ENCODE measurements at regions not wholly inside any gene's neighbourhood (a gene's known extent, or its start where the extent isn't known, plus 50 kb on each side); places are given as distances from the start of the nearest gene placed in this dataset.
"Not testable (repeated sequence)": the region's sequence is repeated elsewhere in the genome, so short reads cannot be mapped to it uniquely, and the experiment has no call there.

DNA sequence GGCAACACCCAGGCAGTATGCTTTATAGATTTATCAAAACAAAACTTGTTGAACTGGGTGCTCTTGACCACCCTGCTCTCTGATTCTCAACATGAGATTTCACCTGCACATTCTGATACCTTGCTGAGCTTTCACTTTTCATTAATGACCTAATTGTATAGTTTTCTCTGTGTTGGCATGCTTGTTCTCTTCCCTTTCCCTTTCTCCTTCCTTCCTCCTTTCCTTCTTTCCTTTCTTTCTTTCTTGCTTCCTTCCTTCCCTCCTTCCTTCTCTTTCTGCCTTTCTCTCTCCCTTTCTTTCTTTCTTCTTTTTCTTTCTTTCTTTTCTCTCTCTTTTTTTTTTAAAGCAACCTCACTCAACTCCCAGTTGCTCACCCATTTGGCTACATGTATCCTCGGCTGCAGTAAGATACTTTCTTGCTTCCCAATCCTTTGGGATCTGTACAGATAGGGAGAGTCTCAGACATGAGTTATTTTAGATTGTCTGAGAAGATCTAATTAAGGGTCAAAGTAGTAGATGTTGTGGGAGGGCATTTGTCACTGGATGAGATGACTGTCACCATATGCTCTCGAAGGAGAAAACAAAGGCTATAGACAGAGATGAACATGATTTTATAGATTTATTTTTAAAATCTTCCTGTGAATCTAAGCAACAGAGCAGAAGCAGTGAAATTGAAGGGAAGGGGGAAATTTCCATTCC is 458.0 kb downstream of the USP25 start:
- no peak for DNase-seq

DNA sequence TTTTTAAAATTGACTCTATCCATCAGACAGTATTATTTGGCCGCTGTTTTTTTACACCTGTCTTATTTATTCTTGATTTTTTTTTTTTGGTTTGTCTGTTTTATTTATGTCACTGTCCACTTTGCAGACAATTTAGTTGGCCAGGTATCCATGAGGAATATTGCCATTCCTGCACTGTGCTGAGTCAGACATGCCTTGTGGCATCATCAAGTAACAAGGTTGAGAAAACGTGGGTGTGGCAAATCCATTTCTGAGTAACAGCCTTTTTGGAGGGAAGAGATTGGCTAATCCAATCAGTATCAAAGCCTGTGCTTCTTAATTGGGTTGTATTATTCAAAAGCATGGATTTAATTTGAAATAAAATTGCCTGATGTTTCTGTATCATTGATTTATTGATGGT is 463.1 kb downstream of the USP25 start:
- DNase-seq, result no peak

DNA sequence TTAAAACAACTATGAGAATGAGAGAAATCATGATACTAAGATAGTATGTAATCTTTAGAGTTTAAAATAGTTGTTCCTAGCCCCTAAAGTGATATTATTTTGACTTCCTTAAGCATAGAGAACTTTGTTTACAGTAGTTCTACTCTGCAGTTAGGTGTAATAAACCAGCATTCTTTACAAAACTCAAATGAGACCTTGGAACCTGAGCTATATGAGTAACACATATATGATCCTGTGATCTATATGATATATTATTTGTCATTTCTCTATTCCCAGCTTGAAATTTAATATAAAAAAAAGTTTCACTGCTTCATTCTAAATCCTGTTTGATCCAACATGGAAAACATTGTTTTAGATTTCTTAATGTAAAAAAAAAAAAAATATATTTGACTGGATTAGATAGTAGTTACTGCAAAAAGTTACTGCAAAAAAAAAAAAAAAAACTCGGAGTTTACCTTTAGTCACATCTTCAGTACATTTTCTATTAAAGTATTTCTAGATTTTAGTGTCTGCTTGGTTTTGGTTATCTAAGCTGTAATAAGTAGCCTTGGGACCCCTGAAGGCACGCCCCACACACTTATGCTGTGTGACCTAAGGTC is 463.8 kb downstream of the USP25 start:
- no peak for DNase-seq

DNA sequence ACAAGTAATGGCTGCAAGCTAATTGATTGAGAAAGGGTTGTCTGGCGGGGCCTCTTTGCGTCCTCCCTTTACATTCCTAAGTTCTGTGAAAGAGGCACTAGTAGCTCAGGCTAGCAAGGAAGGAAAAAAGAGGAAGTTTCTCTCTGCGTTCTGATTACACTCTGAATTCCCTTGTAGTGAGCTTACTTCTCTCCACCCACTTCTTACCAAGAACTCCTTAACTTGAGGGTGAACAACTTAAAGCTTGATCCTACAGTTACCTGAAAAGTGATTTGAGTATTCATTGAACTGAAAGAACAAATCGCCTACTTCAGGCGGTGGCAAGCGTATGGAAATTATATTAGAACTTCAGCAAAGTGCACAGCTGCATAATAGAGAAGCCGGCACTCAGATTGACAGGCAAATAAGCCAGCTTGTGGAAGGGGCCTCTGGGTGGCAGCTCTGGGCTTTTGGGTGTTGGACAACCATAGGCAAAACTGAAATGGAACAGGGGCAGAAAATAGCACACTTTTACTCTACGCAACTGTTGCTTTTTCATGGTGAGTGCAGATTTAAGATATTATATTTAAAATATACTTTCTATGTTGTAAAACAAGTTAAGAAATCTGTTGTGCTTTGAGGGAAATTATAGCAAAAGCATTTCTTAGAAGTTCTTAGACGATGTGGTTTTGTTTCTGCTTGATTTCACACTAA is 464.5 kb downstream of the USP25 start:
- DNase-seq, result no peak

DNA sequence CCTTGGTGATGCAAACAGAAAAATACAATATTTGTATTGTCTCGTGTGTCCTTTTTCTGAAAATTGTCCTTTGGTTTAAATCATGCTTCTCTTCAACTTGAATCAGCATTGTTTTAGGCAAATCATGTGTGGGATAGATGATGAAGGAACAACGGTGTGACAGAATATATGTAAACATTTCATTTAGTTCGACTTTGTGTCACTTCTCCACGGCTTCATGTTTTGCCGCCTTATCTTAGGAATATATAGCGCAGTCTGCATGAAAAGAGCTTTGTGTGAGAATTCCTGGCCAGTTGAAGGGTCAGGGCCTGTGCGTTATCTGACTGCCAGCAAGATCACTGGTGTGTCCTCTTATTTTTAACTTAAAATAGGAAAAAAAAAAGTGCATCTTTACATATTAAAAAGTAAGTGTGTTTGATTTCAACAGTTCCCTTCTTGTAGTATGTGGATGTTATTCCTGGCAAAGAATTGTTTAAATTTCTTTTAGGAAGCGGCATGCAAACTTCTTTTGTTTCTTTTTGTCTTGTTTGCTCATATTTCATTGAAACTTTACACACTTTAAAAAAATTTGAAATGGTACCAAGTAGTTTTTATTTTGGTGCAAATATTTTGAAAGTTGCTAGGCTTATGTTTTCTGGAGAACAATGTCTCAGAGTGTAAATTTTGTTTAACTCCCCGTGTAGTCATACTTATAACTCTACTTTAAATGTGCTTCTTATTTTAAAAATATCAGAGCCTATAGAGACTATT is 465.2 kb downstream of the USP25 start:
- no peak for DNase-seq

DNA sequence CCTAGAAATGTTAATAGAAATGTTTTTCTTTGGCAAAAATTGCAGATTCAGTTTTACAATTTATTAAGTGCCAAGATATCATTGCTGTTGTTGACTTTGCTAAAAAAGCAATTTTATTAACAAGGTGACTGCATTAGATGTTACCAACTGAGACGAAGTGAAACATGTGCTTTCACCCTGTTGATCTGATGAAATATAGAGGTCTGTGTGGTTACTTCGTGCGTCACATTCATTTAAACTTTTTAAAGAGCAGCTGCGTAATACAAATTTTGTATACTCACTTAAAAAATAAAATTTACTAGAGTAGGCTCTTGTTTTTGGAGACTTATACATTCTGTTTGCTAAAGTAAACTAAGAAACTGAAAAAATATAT is 465.7 kb downstream of the USP25 start:
- no peak for DNase-seq

DNA sequence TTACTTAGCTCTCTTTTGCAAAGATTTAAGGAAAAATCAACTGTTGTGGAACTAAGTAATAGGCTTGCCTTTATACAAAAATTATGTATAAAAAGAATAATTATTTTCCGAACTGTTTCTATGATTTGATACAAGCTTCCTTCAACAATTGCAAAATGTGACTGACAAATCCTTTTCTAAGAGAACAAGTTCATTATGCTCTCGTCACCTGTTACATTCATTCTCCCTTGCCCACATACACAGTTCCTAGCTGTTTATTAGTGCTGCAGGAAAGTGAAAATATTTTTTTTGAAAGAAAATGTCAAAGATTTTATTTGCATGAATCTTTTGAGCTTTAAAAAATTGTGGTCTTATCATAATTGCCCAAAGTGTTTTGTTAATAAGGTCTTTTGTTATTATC is 466.2 kb downstream of the USP25 start:
- no peak for DNase-seq

DNA sequence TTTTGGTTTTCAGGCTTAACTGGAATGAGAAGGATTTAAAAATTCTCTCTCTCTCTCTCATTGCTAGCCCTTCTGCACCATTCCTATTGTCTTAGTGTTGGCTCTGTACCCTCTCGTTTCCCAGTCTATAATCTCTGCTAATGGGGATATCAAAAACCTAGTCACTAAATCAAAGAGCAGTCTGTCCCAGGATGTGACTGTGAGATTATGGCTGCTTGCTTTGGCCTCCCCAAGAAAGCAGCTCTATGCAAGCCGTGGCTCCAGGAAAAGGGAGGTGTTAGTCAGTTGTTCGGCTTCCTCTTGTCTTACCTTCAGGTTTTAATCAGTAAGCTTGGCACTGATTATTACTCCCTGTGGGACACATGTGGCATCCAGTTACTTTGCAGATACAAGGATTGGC is 468.8 kb downstream of the USP25 start:
- DNase-seq, result no peak

DNA sequence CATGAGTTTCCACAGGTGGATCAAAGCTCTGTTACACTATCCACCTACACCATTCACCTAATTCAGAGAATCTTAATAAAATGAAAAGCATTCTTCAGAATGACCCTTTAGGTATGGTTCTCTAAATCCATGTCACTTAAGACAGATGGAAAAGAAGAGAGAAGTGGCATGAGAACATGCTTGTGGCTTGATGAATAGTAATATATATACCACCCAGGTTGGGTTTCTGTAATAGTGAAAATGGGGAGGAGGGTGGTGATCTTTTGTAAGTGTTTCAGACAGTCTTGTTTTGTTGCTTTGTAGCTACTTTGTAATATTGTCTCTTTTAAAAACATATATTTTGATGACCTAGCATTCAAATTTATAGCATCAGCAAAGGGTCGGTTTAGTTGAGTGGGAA is 469.8 kb downstream of the USP25 start:
- no peak for DNase-seq

DNA sequence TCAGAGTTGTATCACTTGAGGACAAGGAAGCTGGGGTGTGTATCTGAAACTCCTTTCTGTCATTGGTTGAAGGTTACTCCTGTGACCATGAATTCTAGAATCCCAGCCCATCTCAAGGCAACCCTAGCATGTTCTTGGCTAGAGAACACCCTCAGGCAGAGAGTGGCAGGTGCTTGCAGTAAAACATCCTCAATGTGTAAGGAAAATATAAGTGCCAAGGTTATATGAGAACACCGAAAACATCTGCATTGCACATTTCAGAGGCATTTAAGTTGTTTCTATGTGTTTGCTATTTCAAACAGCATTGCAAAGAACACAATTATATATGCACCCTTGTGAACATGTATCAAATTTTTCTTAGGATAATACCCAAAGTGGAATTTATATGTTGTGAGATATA is 471.9 kb downstream of the USP25 start:
- DNase-seq, result no peak

DNA sequence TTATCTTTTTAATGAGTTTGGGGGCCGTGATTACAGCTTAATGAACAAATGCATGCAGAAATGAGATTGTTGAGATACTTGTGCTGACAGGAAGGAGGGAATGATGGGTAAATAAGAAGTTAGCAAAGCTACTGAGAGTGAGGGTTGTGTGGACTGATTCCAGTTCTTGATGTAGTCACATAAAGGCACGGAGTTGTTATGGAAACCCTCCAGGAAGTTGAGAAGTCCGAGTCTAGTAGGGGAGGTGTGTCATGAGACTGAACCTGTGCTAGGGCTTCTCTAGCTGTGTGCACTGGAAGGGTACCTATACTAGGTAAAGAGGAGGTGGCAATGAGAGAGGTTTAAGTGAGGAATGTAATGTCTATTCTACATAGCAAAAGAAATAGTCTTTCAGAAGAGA is 475.7 kb downstream of the USP25 start:
- no peak for DNase-seq

DNA sequence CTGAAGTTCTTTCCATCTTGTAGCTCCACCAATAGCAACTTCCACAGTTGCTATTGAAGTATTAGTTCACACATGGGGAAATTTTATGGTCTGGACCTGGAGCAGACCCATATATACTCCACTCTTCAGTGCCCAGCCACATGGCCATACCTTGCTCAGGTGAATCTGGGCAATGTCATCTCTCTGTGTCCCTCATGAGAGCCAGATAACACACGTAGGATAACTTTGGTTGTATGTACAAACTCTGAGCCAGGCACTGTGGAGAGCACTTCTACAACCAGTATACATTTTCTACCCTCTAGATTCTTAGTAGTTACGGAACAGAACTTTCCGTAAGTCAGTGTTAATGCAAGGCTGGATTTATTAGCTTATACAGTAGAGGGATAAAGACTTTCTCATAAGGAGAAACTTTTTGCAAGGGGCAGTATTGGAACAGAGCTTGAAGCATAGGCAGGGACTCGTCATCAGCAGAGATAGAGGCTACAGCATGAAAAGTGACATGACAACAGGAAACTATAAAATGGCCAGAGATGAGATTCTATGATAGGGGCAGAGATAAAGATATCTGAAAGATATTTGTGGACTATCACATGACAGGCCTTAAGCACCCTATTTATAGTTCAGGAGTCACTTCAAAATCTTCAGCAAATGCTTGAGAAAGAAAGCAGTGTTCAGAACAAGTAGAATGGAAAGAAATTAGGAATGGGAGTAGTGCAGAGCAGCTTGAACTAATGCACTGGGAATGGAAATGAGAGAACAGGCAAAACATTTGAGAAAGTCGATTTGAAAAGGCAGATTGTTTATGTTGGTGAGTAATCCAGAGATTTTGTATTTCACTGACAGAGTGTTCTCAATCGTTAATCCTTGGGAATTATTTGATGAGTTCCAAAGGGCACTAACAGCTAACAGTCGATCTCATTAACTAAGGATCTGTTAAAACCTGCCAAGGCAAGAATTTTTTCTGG is 481.8 kb downstream of the USP25 start:
- no peak for DNase-seq

DNA sequence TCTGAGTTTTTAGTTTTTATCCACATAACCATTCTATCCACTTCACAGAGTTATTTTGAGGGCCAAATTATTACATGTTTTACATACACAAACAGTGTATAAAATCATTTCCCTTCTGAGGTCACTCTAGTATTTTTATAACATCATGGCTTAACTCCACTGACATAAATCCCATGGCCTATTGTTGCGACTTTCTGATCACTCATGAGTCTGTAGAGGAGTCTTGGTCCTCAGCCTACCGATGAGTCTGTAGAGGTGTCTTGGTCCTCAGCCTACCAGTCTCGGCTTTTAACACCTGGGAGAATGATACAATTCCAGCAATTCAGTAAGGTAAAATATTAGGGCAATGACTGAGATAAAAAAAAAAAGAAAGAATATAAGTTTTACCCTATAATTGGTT is 483.7 kb downstream of the USP25 start:
- no peak for DNase-seq

DNA sequence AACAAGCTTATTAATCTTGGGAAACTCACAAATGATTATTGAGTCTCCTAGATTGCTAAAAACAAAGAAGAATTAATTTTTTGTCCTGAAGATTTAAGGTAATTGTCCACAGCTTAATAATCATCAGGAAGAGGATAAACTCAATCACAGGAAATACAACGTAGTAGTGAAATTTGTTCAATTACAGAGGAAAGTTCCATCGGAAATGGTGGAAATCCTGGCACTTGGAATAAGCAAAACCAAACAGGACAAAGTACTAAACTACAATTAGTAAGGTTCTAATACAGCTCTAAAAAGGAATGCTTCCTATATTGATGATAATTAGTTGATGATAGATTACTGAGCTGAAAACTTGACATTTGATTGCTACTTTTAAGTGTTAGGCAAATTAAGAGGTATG is 485.4 kb downstream of the USP25 start:
- no peak for DNase-seq

DNA sequence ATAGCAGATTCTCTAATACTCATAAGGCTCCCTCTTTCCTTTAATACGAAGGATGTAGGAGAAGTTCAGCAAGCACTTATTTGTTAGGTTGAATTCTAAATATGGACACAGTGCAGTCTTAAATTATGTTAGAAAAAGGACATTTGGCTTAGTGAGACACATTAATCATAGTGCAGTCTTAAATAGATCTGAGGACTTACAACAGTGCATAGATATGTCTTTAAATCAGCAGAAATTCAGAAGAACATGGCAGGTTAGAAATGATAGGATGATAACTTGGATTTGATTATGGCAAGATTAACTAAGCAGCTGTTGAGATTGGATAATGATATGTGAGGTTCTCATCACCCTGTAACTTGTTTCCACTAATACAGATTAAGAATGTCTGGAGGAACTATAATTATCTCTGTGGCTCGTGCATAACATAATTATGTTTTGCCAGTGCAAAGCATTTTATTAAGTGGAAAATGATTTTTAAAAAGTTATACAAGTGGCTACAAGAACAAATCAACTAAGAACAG is 485.9 kb downstream of the USP25 start:
- no peak for DNase-seq

DNA sequence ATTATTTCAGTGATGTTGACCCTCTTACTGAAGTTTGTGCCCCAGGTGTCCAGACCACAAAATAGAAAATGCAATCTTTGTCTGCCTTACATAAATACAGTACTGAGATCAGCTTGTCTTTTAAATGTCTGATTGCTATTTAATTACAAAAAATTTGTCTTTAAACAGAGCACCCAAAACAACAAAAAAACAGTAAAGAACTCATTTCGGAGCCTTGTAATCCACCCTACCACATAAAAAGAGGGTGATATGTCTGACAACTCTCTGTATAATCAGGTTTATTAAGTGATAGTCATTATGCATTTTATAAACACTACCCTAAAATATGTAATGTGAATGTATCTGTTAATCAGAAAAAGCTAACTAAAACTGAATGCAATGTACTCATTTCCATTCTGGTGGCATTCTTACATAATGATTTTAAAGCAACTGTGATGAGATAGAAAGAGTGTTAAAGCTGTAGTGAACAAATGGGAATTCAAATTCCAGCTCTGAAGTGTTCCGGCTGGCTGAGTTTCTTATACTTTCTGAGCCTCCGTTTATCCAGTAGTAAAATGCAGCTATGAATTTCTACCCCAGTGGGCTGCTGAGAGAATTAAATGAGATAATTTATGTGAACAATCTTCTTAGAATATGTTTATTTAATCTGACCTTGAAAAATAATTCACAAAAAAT is 486.6 kb downstream of the USP25 start:
- no peak for DNase-seq

DNA sequence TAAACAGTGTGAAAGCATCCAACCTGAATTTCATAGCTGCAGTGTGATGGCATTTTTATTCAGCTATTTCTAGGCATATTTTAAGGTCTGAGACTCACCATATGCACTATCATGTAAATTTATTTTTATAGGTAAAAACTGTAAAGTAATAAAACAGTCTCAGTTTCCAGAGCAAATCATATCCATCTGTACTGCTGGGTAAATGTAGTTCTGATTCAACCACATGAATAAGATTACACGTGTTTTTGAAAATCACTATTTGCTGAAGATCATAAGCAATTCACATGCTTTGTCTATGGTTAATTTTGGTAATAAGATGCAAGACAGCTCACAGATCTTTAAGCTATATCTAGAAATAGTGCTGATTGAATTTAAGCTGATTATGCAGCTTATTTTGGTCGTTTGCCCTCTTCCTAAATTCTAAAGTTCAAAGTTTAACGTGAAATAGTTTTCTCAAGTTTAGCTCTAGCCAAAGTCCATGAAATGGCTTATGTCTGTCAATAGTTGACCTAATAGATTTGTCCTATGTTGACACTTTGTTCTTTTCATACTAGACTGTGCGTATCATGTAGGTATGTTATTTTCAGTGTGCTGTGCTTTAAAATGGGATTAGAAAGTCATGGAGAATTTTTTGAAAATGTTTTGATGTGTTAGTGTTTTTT is 489.0 kb downstream of the USP25 start:
- no peak for DNase-seq

DNA sequence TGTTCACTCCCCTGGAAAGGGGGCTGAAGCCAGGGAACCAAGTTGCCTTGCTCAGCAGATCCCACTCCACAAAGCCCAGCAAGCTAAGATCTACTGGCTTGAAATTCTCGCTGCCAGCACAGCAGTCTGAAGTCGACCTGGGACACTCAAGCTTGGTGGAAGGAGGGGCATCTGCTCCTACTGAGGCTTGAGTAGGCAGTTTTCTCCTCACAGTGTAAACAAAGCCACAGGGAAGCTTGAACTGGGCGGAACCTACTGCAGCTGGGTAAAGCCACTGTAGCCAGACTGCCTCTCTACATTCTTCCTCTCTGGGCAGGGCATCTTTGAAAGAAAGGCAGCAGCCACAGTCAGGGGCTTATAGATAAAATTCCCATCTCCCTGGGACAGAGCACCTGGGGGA is 495.0 kb downstream of the USP25 start:
- DNase-seq, result not testable (repeated sequence)

DNA sequence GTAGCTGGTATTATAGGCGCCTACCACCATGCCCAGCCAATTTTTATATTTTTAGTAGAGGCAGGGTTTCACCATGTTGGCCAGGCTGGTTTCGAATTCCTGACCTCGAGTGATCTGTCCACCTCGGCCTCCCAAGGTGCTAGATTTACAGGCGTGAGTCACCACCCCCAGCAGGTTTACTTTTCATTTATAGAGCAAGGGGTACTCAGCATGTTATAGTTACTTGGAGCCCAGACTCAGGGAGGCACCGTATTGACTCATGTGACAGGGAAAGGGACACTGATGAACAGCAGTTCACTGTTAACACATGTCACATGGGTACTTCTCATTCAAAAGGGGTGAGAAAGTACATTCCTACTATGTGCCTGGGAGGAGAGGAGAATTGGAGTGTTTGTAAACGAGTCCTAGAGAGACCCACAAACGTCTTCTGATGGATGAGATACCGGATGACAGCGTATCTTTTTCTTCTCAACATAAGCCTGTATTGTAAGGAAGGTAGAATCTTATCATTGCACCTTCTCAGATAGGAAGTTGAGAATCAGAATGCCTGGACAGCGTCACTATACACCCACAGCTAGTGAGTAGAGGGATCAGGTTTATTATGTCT is 510.0 kb downstream of the USP25 start:
- no peak for DNase-seq

DNA sequence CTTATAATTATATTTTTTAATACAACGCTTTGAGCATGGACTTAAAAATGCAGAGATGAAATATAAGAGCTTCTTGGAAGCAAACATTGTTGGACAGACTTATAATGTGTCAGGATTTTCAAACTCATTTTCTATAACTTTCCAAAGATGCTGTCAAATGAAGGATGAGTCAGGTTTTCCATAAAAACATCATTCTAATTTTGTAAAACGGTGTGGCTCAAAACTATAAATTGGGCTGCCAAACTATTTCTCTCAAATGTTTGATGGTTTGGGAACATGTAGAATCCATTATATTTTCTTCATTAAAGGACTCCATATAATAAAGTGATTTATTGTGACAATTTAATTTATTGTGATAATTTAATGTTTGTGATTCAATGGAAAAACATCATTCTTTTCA is 511.2 kb downstream of the USP25 start:
- no peak for DNase-seq

DNA sequence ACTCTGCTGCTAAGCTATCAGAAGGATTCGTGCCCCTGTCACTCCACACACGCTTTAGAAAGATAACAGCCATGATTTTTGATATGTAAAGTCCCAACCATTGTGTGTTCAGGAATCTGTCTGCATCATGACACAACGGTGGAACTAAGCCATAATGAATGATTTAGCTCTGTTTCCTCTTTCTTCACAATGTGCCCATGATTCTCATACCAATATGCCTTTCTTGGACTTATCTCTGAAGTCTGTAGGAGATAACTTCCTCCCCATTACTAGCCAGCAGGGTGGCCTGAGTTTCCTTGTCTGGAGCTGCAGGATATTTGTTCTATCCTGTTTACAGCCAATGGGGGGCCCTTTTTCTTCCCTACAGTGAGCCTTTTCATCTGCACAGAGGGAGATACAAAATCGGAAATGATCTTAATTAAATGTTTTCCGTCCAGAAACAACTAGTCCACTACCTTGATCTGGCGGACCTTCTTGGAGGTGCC is 511.7 kb downstream of the USP25 start:
- no peak for DNase-seq

Data from NCI-H345 (cell line).